Stimulated activated CD8-positive, alpha-beta memory T cell treated with anti-CD3 and anti-CD28 coated beads, Interleukin-12 subunit alpha, Interleukin-12 subunit beta, amount 100 ng/mL, for 24 hours (primary cell): ENCODE measurements at regions not wholly inside any gene's neighbourhood (a gene's known extent, or its start where the extent isn't known, plus 50 kb on each side); places are given as distances from the start of the nearest gene placed in this dataset.

ENCODE experiments used
- DNase-seq: peaks from one replicate; pipeline ENCODE4 v3.0.0-alpha.2; 2020; ENCODE audit errors: extremely low read depth

- no peak for DNase-seq
Observed at GRCh38 chrX:148363471-148364235, 136.8 kb upstream of the AFF2 start.

DNA sequence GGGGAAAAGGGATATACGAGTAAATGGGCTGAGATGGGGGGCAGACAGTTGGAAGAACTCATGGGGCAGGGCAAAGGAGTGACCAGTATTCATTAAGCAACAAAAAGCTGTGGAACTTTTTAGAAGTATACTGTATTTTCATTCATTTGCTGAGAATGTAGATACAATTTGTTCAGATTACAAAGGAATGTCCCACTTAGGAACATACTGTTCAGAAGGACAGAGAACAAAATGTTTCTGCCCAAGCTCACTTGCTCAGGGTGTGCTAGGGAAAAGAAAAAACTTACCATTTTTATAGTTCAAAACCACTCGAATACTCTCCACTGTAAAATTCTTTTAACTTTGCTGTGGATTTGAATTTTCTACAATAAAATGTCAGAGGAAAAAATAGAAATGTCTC, 135.2 kb upstream of the AFF2 start:
- no peak for DNase-seq

DNA sequence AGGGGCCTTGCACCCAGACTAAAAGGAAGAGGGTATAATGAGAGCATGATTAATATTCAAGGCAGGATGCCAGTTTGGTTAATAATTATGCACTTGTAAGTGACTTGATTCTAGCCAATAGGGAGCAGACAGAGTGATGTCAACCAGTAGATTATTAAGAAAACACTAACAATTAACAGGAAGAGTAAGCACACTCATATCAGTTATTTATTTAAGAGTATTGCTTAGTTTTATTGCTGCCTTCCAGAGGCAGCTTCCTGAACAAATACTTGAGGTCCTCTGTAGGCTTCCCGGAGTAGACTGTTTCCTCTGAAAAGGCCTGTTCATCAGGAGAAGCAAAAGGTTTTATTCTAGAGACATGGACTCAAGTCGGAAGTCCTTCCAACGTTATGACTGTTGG, 129.1 kb upstream of the AFF2 start:
- no peak for DNase-seq

- DNase-seq, result no peak
Observed at GRCh38 chrX:148372925-148373324, 127.5 kb upstream of the AFF2 start.

DNA sequence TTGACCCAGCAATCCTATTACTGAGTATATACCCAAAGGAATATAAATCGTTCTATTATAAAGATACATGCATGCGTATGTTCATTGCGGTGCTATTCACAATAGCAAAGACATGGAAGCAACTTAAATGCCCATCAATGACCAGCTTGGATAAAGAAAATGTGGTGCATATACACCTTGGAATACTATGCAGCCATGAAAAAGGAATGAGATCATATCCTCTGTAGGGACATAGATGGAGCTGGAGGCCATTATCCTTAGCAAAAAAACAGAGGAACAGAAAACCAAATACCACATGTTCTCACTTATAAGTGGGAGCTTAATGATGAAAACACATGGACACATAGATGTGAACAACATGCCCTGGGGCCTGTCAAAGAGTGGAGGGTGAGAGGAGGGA, 124.1 kb upstream of the AFF2 start:
- DNase-seq, result no peak

DNA sequence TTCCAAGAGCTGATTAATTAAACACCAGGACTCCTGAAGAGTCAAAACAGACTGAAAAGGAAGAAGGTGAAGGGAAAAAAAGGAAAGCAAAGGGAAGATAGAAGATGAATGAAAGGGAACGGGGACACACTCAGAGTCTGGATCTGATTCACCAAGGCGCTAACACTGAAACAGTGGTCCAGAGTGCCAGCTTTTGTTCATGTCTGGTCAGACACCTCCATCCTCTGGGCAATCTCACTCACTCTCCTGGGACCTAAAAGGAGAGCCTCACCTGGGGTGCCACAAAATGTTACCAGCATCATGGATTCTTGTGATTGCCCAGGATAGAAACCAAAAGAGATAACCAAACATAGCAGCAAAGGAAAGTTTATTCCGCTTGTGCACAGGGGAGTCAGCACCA, 120.3 kb upstream of the AFF2 start:
- DNase-seq, result no peak

DNA sequence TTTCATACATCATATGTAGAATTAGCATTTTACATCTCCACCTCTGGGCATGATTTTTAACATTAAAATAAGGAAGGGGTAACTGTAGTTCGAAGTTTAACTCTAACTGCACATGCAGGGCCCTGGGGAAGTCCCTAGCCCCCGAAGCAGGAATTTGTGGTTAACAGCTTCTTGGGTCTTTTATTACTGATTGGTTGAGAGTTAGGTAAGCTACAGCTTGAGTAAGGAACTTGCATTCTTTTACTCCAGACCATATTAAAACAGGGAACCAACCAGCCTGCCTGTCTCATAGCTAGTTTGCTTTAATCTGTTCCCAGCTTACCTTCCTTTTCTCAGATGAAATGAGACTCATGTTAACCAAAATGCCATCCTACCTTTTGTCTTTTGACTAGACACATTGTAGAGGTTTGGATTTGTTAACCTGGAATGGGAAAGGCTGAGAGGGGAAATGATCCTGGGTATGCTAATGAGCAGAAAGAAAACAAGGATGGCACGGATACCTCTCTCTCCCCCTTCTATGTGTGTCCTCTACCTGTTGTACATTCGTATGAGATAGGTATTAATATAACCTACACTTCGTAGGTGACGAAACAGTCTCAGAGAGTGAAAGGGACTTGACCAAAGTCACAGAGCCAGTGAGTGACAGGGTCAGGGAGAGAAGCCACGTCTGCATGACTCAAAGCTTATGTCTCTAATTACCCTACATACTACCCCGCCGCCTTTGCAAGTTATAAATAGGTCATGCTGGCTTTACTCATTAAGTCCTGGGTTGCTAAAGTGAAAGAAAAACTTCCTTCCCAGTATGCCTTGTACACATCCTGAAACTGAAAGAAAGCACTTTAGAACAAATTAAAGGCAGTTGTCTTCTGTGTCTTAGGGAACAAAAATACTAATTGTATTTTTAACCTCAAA, 119.5 kb upstream of the AFF2 start:
- DNase-seq, result peak; percentile 8

DNA sequence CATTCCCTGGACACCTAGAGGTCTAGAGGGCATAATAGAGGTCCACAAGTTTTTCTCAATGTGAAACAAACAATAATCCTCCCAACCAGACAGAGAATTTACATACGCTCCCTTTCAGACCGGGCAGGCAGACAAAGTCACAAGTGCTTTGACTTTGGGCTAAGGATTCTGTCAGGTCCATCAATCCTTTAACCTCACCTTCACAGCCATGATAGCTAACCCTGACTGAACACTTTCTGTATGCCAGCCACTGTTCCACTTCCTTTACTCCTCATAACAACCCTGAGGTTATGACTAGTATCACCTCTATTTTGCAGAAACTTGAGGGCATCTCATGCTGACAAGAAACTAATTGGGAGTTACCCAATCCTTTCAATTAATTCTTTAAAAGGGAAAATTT, 118.8 kb upstream of the AFF2 start:
- no peak for DNase-seq

GRCh38 chrX:148382983-148383382, 117.4 kb upstream of the AFF2 start:
- no peak for DNase-seq

GRCh38 chrX:148385471-148385870, 114.9 kb upstream of the AFF2 start:
- no peak for DNase-seq

GRCh38 chrX:148389629-148390028, 110.8 kb upstream of the AFF2 start:
- no peak for DNase-seq

GRCh38 chrX:148412006-148412405, 88.4 kb upstream of the AFF2 start:
- DNase-seq, result no peak

- no peak for DNase-seq
Observed at GRCh38 chrX:148416142-148416541, 84.3 kb upstream of the AFF2 start.

GRCh38 chrX:148416931-148417330, 83.5 kb upstream of the AFF2 start:
- DNase-seq, result no peak

GRCh38 chrX:148417934-148418333, 82.5 kb upstream of the AFF2 start:
- no peak for DNase-seq

DNA sequence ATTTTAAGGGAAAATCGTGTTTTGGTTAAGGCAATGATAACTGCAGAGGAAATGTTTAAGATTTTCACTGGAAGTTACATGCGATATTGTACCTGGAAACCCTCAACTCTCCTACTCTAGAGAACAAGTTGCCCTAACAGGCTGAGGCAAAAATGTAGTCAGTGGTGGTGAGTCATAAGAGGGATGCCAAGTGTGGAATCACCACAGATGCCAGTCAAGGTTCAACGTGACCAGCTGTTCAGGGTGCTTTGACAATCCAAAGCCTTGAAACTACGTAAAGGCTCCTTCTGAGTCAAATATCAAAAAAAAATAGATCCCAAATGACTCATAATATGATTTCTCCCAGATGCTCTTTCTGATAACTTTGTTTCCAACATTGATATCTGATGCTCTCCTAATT, 77.9 kb upstream of the AFF2 start:
- DNase-seq, result no peak

DNA sequence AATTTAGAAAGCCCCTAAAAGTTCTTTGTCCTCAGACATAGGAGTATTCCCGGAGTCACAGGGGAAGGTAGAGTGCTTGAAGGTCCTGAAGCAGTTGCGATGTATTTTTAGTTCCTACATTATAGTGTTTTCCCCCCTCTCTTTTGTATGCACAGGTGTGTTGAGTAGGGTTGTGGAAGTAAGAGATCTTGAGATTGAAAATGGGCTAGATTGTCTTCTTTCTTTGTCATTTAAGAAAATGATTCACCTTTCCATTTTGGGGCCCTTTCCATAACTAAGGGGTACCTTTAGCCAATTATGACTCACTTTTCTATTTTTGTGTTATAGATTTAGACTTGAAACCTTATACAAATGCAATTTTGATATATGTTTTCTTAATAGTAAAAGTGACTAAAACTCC, 75.8 kb upstream of the AFF2 start:
- DNase-seq, result no peak

GRCh38 chrX:148426467-148426866, 74.0 kb upstream of the AFF2 start:
- DNase-seq, result no peak

GRCh38 chrX:148441387-148441786, 59.0 kb upstream of the AFF2 start:
- DNase-seq, result no peak

DNA sequence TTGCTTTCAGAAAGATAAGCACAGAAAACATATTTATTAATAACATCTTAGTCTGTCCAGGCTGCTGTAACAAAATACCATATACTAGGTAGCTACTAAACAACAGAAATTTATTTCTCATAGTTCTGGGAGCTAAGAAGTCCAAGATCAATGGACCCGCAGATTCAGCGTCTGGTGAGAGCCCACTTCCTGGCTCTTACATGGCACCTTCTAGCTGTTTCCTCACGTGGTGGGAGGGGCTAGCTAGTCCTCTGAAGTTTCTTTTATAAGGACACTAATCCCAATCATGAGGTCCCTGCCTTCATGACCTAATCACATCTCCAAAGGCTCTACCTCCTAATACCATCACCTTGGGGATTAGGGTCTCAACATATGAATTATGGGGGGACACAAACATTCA, 57.2 kb upstream of the AFF2 start:
- DNase-seq, result no peak

DNA sequence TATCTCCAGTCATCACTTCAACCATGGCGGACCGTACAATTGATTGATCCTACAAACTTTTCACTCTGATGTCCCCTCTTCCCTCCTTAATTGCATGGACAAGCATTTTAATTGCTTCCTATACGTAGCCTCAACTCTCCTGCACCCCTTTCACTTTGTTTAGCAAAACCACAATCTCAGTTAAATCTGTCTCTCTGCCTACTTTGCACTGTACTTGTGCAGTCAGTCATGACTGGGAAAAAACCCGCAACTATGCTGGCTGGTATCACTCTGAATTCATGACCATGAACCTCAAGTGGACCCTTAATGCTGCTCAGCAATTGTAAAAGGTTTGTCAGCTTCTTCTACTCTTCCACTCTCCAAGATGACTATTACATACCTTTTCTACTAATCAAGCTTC, 51.7 kb upstream of the AFF2 start:
- DNase-seq, result no peak
